NCI-H226 (cell line): ENCODE measurements at regions not wholly inside any gene's neighbourhood (a gene's known extent, or its start where the extent isn't known, plus 50 kb on each side); places are given as distances from the start of the nearest gene placed in this dataset.
"Not testable (repeated sequence)": the region's sequence is repeated elsewhere in the genome, so short reads cannot be mapped to it uniquely, and the experiment has no call there.

Source experiments
- DNase-seq: peaks from one replicate; pipeline ENCODE4 v3.0.0-alpha.2; 2015

DNA sequence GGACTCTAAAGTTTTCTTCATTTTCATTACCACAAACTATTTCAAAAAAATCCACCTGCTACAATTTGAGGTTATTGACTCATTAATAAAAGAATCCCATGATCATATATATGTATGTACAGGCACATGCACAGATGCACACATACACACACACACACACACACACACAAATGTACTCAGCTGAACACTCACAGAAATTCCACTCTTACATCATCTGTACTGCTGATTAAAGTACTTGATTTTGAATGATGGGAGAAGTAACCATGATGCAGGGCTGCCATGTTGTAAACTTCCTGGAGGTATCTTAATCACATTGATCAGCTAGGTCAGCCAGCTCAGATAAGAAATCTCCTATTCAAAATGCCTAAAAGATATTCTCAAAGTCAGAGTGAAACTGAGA lies 1313.2 kb upstream of the NRXN1 start:
- DNase-seq, result no peak

DNA sequence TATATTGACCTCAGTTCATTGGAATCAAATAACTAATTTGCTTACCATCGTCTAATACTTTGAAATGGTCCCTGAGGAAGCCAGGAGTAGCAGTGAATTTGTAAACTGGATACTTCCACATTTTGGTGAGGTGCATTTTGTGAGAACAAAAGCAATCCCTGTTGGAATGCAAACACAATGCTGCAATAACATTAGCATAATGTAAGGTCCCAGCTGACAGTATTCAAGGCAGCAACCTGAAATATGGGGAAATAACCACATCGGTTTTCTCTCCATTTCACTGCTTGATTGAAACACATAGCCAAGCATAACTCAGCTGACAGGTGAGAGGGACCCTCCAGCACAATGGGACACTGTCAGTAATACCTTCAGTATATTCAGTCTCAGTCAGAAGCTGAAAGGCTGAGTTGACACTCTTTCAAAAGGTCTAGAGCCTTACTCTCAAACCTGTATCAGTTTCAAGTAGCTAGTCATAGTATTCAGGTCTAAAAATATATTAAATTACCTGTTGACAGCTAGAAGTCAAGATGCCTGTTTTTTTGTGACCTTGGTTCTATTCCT lies 1311.9 kb upstream of the NRXN1 start:
- DNase-seq, result no peak

DNA sequence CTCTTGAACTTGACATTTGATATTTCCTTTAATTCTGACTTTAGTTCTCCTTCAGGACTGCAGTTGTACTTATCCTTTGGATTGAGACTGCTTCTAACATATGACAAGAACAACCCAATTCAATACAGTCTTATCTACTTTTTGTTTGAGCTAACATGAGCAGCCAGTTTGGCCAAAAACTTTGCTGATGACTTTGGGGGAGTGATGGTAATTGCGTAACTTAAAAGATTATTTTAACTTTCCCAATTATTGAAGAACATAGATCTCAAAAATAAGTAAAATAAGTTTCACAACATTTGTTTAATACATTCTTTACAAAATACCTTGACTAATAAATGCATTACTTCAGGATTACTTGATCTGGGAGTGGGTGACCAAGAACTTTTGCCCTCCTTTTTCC lies 1311.1 kb upstream of the NRXN1 start:
- DNase-seq, result no peak

DNA sequence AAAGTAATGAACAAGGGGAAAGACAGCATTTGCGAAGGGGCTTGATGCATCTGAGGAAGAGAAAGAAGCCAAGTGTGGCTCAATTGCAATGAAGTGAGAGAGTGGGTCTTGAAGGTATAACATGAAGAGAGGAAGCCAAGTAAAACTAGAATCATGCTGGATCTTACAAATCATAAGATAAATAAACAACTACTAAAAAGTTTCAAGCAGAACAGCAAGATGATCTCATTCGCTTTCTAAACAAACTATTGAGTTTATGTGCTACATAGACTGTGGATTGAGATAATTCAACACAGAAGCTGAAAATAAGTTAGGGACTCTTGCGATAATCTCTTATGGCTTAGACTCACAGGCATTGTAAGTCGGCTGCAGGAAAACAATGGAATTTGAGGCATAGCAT lies 1310.5 kb upstream of the NRXN1 start:
- no peak for DNase-seq

DNA sequence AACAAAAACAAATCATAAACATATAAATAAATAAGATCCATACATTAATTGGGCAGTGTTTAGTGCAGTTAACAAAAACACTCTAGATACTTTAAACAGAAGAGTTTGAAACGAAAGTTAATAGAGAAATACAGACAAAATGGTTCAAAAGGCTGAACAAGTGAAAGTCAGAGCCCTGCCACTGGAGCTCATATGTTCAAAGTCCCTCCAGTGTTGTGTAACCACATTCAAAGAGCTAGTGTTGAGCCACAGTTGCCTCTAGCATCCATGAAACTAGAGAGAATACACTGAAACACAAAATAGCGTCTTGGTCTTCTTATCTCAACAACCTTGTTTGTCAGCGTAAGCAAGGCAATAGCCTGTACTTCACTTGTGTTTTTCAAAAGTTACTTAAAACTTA lies 1309.8 kb upstream of the NRXN1 start:
- no peak for DNase-seq

DNA sequence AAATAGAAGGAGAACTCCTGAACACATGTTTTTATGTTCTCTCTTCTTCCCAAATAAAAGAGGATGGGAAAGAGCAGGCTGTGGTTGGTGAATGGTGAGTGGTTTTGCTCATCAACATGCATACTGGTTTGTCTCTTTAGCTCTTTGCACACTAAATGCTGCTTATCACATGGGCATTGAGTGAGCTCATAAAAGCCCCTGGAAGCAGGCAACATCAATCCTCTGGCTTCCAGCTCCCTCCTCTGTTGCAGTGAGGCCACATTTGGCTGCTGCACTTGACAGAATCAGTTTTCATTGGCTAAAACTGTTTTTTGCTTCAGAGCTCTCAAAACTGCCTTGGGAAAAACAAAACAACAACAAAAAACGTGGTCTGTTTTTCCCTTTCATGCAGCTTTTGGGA lies 1308.2 kb upstream of the NRXN1 start:
- DNase-seq, result no peak

DNA sequence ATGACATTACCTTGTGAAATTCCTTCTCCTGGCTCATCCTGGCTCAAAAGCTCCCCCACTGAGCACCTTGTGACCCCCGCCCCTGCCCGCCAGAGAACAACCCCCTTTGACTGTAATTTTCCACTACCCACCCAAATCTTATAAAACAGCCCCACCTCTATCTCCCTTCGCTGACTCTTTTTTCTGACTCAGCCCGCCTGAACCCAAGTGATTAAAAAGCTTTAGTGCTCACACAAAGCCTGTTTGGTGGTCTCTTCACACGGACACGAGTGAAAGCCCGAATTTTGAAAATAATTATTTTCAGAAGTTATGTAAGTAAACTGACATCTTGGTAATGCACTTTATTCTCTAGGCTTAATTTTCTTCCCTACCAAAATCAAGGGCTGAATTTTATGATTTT lies 1305.9 kb upstream of the NRXN1 start:
- not testable (repeated sequence) for DNase-seq

DNA sequence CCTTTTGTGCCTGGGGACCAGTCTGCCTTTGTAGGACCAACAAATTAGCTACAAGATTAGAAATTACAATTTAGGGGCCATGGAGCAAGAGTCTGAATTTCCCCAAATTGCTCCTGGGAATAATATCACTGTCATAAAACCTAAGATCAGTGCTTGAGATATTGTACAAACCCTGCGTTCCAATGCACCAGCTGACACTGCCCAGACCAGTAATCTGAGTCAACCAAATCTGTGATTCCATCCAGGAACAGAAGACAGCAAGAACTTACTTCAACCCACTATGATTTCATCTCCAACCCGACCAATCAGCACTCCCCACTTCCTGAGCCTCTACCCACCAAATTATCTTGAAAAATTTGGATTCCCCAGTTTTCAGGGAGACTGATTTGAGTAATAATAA lies 1305.0 kb upstream of the NRXN1 start:
- no peak for DNase-seq

DNA sequence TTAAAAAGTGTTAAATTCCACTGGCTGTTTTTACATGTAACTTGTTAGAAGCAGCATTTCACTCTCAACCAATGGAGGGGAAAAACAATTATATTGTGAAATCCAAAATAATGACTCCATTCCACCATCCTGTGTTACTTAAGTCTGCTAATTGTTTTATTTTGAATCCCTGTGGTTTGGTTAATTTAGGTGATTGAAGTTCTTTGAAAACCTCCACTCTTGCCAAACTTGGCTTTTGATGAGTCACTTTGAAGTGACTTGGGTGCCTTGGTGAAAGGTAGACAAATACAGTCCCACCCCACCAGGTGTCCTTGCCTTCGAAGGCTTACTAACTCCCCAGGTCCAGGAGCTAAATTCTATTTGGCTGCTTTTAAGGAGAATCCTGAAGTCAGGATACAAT lies 1303.8 kb upstream of the NRXN1 start:
- DNase-seq, result no peak

DNA sequence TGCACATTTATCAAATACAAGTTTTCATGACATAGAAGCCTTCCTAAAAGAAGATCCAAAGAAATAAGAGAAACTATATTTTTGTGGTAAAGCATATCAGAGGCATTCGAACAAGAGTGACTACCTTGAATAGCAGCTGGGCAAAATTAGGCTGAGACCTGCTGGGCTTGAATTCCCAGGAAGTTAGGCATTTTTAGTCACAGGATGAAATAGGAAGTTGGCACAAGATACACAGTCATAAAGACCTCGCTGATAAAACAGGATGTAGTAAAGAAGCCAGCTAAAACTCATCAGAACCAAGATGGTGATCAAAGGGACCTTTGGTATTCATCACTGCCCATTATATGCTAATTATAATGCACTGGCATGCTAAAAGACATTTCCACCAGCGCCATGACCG lies 1302.3 kb upstream of the NRXN1 start:
- no peak for DNase-seq

DNA sequence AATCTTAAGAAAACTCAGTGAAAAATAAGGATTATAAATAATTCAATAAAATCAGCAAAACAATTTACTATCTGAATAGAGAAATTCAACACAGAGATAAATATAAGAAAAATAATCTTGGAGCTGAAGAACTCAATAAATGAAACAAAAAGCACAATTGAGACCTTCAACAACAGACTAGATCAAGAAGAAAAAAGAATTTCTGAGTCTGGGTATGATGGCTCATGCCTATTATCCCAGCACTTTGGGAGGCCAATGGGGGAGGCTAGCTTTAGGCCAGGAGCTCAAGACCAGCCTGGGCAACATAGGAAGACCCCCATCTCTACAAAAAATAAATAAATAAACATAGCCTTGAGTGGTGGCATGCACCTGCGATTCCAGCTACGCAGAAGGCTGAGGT lies 1295.7 kb upstream of the NRXN1 start:
- no peak for DNase-seq

DNA sequence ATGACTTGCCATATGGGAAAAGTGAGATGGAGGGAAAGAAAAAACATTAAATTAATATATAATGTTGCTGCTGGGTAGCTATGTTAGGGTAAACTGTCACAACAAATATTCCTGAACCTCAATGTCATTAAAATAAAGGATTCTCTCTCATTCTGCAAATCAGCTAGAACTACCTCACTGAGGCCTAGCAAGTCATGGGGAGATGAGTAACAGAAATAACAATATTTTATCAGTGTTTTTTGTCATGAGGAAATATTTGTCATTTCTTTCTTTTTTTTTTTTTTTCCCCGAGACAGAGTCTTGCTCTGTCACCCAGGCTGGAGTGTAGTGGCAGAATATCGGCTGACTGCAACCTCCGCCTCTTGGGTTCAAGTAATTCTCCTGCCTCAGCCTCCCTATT lies 1282.3 kb upstream of the NRXN1 start:
- DNase-seq, result no peak

DNA sequence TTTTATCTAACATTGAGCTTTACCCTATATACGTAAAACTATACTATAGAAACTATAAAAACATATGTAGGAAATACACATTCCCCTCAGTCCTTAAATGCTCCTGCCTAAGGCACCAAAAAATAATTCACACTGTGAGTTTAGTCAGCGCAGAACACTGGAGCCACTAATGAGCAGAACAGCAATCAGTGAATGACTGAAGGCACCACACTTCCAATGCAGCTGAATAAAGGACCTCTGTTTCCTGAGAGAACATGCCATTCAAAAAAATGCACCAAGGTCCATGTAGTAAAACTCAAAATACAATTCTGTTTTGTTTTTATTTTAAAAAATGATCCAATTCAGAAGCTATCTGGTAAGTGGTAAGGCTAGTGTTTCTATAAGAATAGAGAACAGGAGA lies 1280.6 kb upstream of the NRXN1 start:
- no peak for DNase-seq

DNA sequence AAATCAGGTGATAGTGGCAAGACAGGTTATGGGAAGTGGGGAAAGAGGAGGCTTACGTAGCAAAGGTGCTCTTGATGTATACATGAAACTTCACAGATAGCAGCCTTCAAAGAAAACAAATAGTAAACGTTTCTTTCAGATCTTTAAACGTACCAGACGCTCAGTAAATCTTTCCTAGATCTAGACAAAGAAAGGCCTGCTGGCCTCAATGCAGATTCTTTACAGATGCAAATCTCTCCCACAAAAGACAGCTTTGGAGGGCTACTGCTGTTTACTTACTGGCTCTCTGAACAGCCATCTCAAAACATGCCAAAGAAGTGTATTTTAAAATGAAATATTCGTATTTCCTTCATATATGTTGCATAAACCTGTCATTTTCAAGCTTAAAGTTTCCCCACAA lies 1279.9 kb upstream of the NRXN1 start:
- DNase-seq, result no peak

DNA sequence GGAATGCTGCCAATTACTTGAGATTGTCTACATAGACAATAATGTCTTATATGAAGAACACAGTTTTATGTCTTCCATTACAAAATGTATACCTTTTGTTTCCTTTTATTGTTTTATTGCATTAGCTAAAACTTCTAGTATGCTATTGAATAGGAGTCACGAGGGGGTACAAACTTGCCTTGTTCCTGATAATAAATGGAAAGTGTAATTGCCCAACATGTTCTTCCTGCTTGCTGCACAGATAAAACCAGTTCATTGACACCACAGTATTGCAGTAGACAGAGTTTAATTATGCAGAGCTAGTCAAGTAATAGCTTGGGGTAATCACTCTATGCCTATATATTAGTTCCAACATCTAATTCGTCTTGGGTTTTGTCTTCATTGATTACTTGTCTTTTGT lies 1276.2 kb upstream of the NRXN1 start:
- no peak for DNase-seq

DNA sequence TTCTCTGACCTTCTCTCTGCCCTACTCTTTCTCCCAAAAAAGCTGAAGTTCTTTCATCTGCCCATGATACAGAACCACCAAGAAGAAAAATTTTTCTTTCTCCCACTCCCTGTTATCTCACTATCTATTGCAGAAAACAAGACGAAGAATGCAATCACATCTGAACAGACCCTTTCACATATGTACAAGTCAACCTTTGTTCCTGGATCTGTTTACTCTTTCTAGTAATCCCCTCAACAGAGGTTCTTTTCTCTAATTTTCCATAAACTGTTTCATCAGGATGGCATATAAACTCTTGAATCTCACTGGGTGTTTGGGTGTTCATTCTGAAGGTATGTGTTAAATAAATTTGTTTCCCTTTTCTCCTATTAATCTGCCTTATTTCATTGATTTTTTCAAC lies 1262.7 kb upstream of the NRXN1 start:
- DNase-seq, result no peak

DNA sequence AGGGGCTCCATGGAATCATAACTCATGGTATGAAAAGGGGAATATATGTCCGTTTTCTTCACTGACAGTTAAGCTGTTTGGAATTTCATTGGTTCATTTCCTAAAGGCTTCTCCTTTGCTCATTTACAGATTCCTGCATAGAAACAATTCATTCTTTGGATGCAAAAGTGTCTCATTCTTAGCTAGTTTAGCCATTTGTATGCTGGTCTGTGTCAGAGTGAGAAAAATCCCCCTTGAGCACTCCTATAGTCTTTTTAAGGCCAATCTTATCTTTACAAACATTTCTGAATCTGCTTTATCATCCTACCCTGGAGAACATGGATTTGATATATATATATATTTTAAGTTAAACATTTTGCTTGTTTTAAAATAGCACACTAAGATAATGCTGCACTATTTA lies 1260.9 kb upstream of the NRXN1 start:
- no peak for DNase-seq

DNA sequence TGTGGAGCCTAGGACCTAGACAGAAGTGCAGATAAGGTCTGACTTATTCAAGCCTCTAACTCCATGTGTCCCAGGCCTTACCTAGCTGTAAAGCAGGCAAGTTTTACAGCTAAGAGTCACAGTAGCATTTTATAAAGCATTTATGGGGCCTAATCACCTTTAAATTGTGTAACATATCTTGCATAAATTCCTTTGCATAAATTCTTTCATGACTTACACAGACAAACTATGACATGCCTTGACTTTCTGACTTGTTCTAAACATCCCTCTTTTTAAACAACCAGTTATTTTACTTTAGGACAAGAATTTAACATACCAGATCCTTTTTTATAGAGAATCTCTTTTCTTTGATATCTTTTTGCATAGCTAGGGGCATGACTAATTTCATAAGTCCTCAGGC lies 1257.8 kb upstream of the NRXN1 start:
- DNase-seq, result no peak

DNA sequence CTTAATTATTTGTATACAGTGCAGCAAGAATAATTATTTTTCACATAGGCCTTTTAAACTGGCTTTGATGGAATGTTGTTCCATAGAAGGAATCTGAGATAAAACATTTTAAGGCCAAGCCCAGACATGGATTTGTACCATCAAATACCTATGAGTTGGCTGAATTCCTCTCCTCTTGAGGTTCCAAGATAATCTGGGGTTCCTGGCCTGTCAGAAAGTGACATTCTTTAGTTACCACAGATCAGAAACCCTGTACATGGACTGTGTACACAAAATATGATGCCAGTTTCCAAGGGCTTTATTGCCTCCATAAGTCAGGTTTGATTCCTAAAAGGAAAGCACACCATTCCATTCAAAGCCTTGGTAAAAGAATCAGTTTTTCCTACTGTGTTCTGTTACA lies 1256.7 kb upstream of the NRXN1 start:
- no peak for DNase-seq

DNA sequence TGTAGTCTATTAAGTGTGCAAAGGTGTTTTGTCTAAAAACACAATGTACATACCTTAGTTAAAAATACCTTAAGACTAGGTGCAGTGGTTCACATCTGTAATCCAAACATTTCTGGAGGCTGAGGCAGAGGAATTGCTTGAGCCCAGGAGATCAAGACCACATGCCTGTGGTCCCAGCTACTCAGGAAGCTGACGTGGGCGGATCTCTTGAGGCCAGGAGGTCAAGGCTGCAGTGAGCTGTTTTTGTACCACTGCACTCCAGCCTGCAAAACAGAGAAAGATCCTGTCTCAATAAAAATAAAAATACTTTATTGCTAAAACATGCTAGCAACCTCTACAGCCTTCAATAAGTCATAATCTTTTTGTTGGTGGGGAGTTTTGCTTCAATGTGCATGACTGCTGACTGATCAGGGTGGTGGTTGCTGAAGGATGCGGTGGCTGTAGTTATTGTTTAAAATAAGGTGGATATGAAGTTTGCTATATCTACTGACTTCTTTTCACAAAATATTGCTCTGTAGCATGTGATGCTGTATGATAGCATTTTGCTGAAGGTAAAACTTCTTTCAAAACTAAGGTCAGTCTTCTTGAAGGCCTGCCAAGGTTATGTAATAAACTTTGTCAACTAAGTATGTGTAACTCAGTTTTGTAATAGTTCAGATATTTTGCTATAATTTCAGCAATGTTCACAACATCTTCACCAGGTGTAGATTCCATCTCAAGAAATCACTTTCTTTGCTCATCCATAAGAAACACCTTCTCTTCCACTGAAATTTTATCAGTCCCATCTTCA lies 1238.0 kb upstream of the NRXN1 start:
- DNase-seq, result no peak

DNA sequence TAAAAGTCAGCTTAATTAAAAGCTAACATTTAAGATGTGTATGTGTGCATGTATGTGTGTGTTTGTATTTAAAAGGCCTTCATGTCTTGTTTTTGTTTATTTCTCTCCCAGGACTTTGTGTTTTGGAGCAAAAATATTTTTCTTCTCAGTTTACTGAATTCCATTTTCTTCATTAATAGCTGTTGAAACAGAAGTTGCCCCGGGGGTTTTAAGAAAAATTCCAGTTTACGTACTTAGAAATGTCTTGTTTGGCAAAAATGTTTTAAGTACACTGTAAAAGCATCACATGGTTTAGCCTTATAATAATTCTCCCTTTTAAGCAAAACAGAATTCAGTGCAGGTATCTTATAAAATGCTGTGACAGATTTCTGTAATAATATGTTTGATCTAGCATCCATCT lies 1233.0 kb upstream of the NRXN1 start:
- no peak for DNase-seq

DNA sequence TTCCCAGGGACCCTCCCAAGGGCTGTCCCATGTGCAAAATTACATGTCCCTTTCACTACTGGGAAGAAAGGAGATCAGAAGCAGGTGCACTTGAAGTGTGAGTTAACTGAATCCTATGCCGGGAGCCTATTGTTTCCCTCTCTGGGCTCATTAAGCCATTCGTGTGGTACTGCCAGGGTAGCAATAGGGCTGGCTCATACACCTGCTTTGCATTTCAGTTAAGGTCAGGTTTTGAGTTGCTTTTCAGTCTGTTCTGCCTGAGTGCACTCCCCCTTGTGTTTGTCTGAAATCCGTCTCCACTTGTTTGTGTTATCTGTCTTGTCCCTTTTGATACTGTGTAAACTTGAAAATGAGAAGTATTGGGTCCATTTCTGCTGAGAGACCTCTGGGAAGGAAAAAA lies 1232.6 kb upstream of the NRXN1 start:
- DNase-seq, result no peak

DNA sequence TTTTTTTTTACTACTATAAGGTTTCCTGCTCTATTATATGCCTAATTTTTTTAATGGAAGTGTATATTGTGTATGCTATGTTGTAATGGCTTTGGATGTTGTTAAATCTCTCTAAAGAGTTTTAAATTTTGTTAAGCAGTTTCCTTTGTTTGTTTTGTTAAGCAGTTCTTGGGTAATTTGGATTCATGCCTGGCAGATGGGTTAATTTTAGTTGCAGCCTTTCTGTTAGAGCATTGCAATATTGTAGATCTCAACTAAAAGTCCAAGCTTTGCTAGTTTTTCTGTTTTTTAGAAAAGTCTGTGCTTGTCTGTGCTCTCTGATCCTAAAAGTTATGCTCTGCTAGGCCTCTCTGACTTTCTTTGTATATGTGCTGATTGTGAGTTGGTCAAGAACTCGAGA lies 1229.0 kb upstream of the NRXN1 start:
- no peak for DNase-seq

DNA sequence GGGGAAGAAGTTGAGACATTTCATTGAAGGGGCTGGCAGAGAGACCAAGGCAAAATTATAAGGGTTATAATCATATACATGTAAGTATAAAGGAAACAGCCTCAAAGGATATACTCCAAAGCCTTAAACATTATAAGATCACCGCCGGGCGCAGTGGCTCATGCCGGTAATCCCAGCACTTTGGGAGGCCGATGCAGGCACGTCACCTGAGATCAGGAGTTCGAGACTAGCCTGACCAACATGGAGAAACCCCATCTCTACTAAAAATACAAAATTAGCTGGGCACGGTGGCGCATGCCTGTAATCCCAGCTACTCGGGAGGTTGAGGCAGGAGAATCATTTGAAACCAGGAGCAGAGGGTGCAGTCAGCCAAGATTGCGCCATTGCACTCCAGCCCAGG lies 1227.0 kb upstream of the NRXN1 start:
- not testable (repeated sequence) for DNase-seq

DNA sequence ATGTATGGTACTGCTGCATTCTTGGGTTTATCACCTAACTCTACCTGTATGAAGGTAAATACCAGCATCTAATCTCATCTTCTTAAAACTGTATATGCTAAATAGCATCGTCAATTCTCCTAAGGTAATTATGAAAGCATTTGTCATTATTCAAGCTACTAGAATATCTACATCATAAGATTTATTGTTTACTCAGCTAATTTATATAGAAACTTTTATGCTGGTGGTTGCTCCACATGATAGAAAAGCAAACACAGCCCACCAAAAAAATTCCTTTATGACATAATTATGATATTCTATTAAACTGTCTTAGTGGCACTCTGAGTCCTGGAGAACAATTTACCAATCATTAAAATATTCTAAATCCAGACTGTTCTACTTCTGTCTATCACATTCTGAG lies 1226.1 kb upstream of the NRXN1 start:
- no peak for DNase-seq
